ENCODE measurements at regions not wholly inside any gene's neighbourhood (a gene's known extent, or its start where the extent isn't known, plus 50 kb on each side); places are given as distances from the start of the nearest gene placed in this dataset.
"Not testable (repeated sequence)": the region's sequence is repeated elsewhere in the genome, so short reads cannot be mapped to it uniquely, and the experiment has no call there.

DNA sequence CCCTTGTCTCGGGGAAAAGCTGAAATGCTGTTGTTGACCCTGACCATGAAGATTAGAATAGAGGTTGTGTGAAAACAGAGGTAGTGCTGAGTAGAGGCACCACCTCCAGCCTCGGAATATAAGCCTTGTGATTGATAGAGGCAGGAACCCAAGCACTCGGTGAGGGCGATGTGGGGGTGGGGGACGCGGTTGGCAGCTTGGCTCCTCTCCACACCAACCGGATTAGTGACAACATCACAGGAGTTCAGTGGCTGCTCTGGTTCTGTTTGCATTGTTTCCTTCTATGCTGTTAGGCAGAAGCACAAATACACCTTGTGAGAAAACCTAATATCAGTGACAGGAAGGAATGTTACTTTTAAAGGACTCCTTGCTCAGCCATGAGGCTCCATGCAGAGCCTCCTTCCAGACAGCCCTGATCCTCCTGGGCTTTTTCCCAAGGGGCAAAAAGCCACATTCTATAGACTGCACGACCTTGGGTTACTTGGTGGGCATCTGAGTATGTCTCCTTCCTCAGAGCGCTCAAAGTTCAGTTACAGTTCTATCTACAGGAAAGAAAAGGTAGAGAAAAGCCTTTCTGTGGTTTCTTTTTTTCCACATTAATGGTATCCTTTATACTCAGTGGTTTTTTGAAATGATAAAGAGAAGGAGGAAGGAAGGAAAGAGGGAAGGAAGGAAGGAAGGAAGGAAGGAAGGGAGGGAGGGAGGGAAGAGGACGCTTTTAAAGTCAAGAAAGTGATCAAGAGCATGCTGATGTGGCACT lies 150.4 kb upstream of the NOCT start:
- ATAC-seq (ENCODE audit: low read depth) = no peak
- Mint-ChIP-seq H3K27ac (no peak overlapping the region), H3K4me1 (no peaks in the 10 kb centered on the region), H3K27me3 (no peaks in the 10 kb centered on the region), H3K36me3 (ENCODE audit: low read depth) (no peaks in the 10 kb centered on the region), H3K4me3 (no peak overlapping the region), H3K9me3 (no peaks in the 10 kb centered on the region)
- POLR2A ChIA-PET = no interaction called here
- CTCF ChIA-PET = no interaction called here
- intact Hi-C loops (cut with micrococcal nuclease) = no loop called here
- TF ChIP-seq CTCF (IDR thresholded peaks at IDR 0.05) = no peak
- no peak for DNase-seq

DNA sequence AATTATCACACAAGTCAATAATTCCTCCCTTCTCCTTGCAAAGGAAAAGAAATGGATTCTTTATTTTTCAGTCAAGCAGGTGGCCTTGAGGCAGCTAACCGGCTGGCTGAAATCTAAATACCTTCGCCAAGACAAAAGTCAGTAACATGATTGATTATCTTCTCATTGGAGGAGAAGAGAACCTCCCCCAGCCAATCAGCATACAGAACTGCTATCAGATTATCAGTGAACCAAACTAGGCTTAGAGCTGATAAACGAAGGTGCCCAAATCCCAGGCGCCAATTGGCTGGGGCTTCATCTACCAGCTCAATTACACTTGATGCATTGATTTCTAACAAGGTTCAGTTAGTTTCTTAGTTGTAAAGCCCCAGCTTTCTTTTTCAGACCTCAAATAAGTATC lies 152.4 kb upstream of the NOCT start:
- intact Hi-C loops (cut with micrococcal nuclease) = no loop called here
- H3K27me3 Mint-ChIP-seq = no peaks in the 10 kb centered on the region
- H3K36me3 Mint-ChIP-seq (ENCODE audit: low read depth) = no peaks in the 10 kb centered on the region
- ChIA-PET CTCF (no interaction called here), POLR2A (no interaction called here)
- H3K27ac Mint-ChIP-seq = no peak overlapping the region
- no peak for TF ChIP-seq CTCF (IDR thresholded peaks at IDR 0.05)
- ATAC-seq (ENCODE audit: low read depth) = no peak
- DNase-seq = no peak
- no peaks in the 10 kb centered on the region for H3K4me1 Mint-ChIP-seq
- H3K9me3 Mint-ChIP-seq = no peaks in the 10 kb centered on the region
- H3K4me3 Mint-ChIP-seq = no peak overlapping the region

DNA sequence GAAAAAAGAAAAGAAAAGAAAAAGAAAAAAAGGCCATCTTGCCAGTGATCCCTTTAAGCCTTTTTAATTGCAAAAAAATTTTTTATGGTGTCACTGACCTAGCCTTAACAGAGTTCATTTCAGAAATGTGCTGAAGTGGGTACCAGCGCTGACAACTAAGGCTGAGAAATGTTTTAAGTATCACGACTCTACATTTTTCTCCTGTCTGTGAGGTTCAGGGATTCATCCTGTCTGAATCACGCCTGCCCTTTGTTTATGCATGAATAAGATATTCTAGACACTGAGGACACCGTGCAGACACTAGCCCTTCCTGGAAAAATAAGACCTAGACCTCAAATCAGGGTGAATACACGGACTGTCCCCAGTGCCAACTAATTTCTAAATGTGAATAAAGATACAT lies 154.4 kb upstream of the NOCT start:
- ChIA-PET CTCF (no interaction called here), POLR2A (no interaction called here)
- H3K4me3 Mint-ChIP-seq = no peak overlapping the region
- H3K27ac Mint-ChIP-seq = no peak overlapping the region
- H3K27me3 Mint-ChIP-seq = peaks cover 2% of the 10 kb centered on the region
- intact Hi-C loops (cut with micrococcal nuclease) = no loop called here
- no peaks in the 10 kb centered on the region for H3K36me3 Mint-ChIP-seq (ENCODE audit: low read depth)
- ATAC-seq (ENCODE audit: low read depth) = no peak
- TF ChIP-seq CTCF (IDR thresholded peaks at IDR 0.05) = no peak
- no peaks in the 10 kb centered on the region for H3K9me3 Mint-ChIP-seq
- no peak for DNase-seq
- H3K4me1 Mint-ChIP-seq = no peaks in the 10 kb centered on the region

GRCh38 chr4:138860357-138860756 lies 155.2 kb upstream of the NOCT start:
- H3K27ac Mint-ChIP-seq; H3K4me3 Mint-ChIP-seq; H3K36me3 Mint-ChIP-seq (ENCODE audit: low read depth); ATAC-seq (ENCODE audit: low read depth); H3K27me3 Mint-ChIP-seq; DNase-seq; POLR2A ChIA-PET; intact Hi-C loops (cut with micrococcal nuclease); H3K4me1 Mint-ChIP-seq; CTCF ChIA-PET; H3K9me3 Mint-ChIP-seq: not testable (repeated sequence)

GRCh38 chr4:138859254-138859653 lies 156.3 kb upstream of the NOCT start:
- Mint-ChIP-seq H3K36me3 (ENCODE audit: low read depth) (no peaks in the 10 kb centered on the region), H3K4me3 (no peak overlapping the region), H3K27me3 (peaks cover 8% of the 10 kb centered on the region), H3K27ac (no peak overlapping the region), H3K9me3 (no peaks in the 10 kb centered on the region), H3K4me1 (no peaks in the 10 kb centered on the region)
- intact Hi-C loops (cut with micrococcal nuclease) = no loop called here
- no peak for ATAC-seq (ENCODE audit: low read depth)
- TF ChIP-seq CTCF (IDR thresholded peaks at IDR 0.05) = no peak
- ChIA-PET CTCF (no interaction called here), POLR2A (no interaction called here)
- no peak for DNase-seq

GRCh38 chr4:138858419-138858818 lies 157.2 kb upstream of the NOCT start:
- no peak overlapping the region for H3K27ac Mint-ChIP-seq
- TF ChIP-seq CTCF (IDR thresholded peaks at IDR 0.05) = no peak
- POLR2A ChIA-PET = no interaction called here
- intact Hi-C loops (cut with micrococcal nuclease) = no loop called here
- no peaks in the 10 kb centered on the region for H3K4me1 Mint-ChIP-seq
- H3K4me3 Mint-ChIP-seq = no peak overlapping the region
- ATAC-seq (ENCODE audit: low read depth) (no peak), DNase-seq (no peak)
- no peaks in the 10 kb centered on the region for H3K9me3 Mint-ChIP-seq
- CTCF ChIA-PET = no interaction called here
- H3K27me3 Mint-ChIP-seq = peaks cover 8% of the 10 kb centered on the region
- no peaks in the 10 kb centered on the region for H3K36me3 Mint-ChIP-seq (ENCODE audit: low read depth)

Measured in activated B cell treated with CpG ODN at 0.5 μM for 24 hours (primary cell).